H9 (cell line): ENCODE measurements at regions not wholly inside any gene's neighbourhood (a gene's known extent, or its start where the extent isn't known, plus 50 kb on each side); places are given as distances from the start of the nearest gene placed in this dataset.

Source experiments
- DNase-seq: peaks from one replicate; pipeline ENCODE4 v3.0.0-alpha.2; 2017
- H2AFZ ChIP-seq: one replicate; pipeline ENCODE4 v1.6.1; 2013; ENCODE audit warnings: mild to moderate bottlenecking, low read length, control low read depth, moderate library complexity
- H2AK5ac ChIP-seq: 2 replicates; pipeline ENCODE4 v1.6.1; 2013; ENCODE audit warnings: low read length, control low read depth, mixed read lengths; ENCODE audit not compliant: insufficient read length
- H2BK120ac ChIP-seq: one replicate; pipeline ENCODE4 v1.6.1; 2013; ENCODE audit warnings: low read depth, mild to moderate bottlenecking, low read length, control low read depth, inconsistent platforms; ENCODE audit not compliant: poor library complexity, severe bottlenecking
- H2BK12ac ChIP-seq: 2 replicates; pipeline ENCODE4 v1.6.1; 2013; ENCODE audit warnings: low read length, control low read depth, mixed read lengths, low read depth; ENCODE audit not compliant: insufficient read length
- H2BK15ac ChIP-seq: 2 replicates; pipeline ENCODE4 v1.6.1; 2013; ENCODE audit warnings: low read depth, low read length, control low read depth
- H2BK20ac ChIP-seq: one replicate; pipeline ENCODE4 v1.6.1; 2013; ENCODE audit warnings: low read depth, mild to moderate bottlenecking, low read length, control low read depth, inconsistent platforms; ENCODE audit not compliant: poor library complexity, severe bottlenecking
- H2BK5ac ChIP-seq: 2 replicates; pipeline ENCODE4 v1.6.1; 2013; ENCODE audit warnings: low read length, control low read depth, mixed read lengths; ENCODE audit not compliant: insufficient read length
- H3K14ac ChIP-seq: 2 replicates; pipeline ENCODE4 v1.6.1; 2013; ENCODE audit warnings: low read length, control low read depth; ENCODE audit not compliant: insufficient read depth
- H3K18ac ChIP-seq: 2 replicates; pipeline ENCODE4 v1.6.1; 2013; ENCODE audit warnings: low read depth, mild to moderate bottlenecking, mixed read lengths, low read length, control low read depth; ENCODE audit not compliant: insufficient read length
- H3K23ac ChIP-seq: 2 replicates; pipeline ENCODE4 v1.6.1; 2013; ENCODE audit warnings: low read length, control low read depth, mixed read lengths, low read depth; ENCODE audit not compliant: insufficient read length
- H3K23me2 ChIP-seq: 2 replicates; pipeline ENCODE4 v1.6.1; 2013; ENCODE audit warnings: low read depth, mild to moderate bottlenecking, mixed read lengths, low read length, control low read depth; ENCODE audit not compliant: insufficient read length, poor library complexity, severe bottlenecking
- H3K27ac ChIP-seq: 2 replicates; pipeline ENCODE4 v1.5.1; 2013; ENCODE audit warnings: low read length, control low read depth, mixed read lengths, low read depth; ENCODE audit not compliant: insufficient read length
- H3K27me3 ChIP-seq: 2 replicates; pipeline ENCODE4 v1.6.1; 2013; ENCODE audit warnings: low read length, control low read depth, inconsistent platforms; ENCODE audit not compliant: insufficient read depth
- H3K4ac ChIP-seq: 2 replicates; pipeline ENCODE4 v1.6.1; 2013; ENCODE audit warnings: low read depth, mild to moderate bottlenecking, control low read depth, inconsistent platforms, low read length, moderate library complexity
- H3K4me1 ChIP-seq: 2 replicates; pipeline ENCODE4 v1.6.1; 2013; ENCODE audit warnings: low read length, control low read depth, inconsistent platforms; ENCODE audit not compliant: insufficient read depth
- H3K4me2 ChIP-seq: 2 replicates; pipeline ENCODE4 v1.6.1; 2013; ENCODE audit warnings: low read length, control low read depth, mixed read lengths; ENCODE audit not compliant: insufficient read length, insufficient read depth
- H3K56ac ChIP-seq: 2 replicates; pipeline ENCODE4 v1.6.1; 2013; ENCODE audit warnings: low read depth, mild to moderate bottlenecking, mixed read lengths, low read length, control low read depth; ENCODE audit not compliant: insufficient read length
- H3K79me1 ChIP-seq: 2 replicates; pipeline ENCODE4 v1.6.1; 2013; ENCODE audit warnings: low read depth, mild to moderate bottlenecking, moderate library complexity, low read length, control low read depth, inconsistent platforms; ENCODE audit not compliant: insufficient read depth, poor library complexity, severe bottlenecking
- H3K79me2 ChIP-seq: 2 replicates; pipeline ENCODE4 v1.6.1; 2013; ENCODE audit warnings: low read length, control low read depth, inconsistent platforms; ENCODE audit not compliant: insufficient read depth
- H3K9ac ChIP-seq: 2 replicates; pipeline ENCODE4 v1.6.1; 2013; ENCODE audit warnings: low read length, control low read depth, mixed read lengths; ENCODE audit not compliant: insufficient read length; ENCODE audit errors: extremely low read depth
- H3K9me3 ChIP-seq: one replicate; pipeline ENCODE4 v1.6.1; 2013; ENCODE audit warnings: low read depth, low read length, inconsistent platforms; ENCODE audit not compliant: control insufficient read depth
- H3T11ph ChIP-seq: one replicate; pipeline ENCODE4 v1.6.1; 2013; ENCODE audit warnings: mild to moderate bottlenecking, low read length, control low read depth, inconsistent platforms
- H4K20me1 ChIP-seq: one replicate; pipeline ENCODE4 v1.6.1; 2013; ENCODE audit not compliant: control insufficient read depth, insufficient read length, insufficient read depth
- H4K5ac ChIP-seq: 2 replicates; pipeline ENCODE4 v1.6.1; 2013; ENCODE audit warnings: low read depth, mild to moderate bottlenecking, mixed read lengths, low read length, control low read depth; ENCODE audit not compliant: insufficient read length
- H4K8ac ChIP-seq: replicated peaks from 2 replicates; pipeline ENCODE4 v1.6.1; 2013; ENCODE audit warnings: low read length, control low read depth, mixed read lengths, low read depth; ENCODE audit not compliant: insufficient read length
- H4K91ac ChIP-seq: 2 replicates; pipeline ENCODE4 v1.6.1; 2013; ENCODE audit warnings: low read depth, mild to moderate bottlenecking, moderate library complexity, mixed read lengths, low read length, control low read depth; ENCODE audit not compliant: insufficient read length
- H3K27ac Mint-ChIP-seq, 3 experiments: 2 replicates in 2 of 3; 3 replicates in 1 of 3; pipeline ENCODE4 v1.8.0; 2020 to 2021; ENCODE audit warnings: mixed read lengths in 3 of 3, mild to moderate bottlenecking in 1 of 3, moderate library complexity in 1 of 3
- H3K27me3 Mint-ChIP-seq: 2 replicates; pipeline ENCODE4 v1.8.0; 2021; ENCODE audit warnings: low read depth, mild to moderate bottlenecking, moderate library complexity, mixed read lengths
- H3K36me3 Mint-ChIP-seq, 3 experiments: 2 replicates in 2 of 3; 3 replicates in 1 of 3; pipeline ENCODE4 v1.8.0; 2020 to 2021; ENCODE audit warnings: low read depth in 3 of 3, mixed read lengths in 3 of 3; ENCODE audit not compliant: insufficient read depth in 1 of 3
- H3K4me1 Mint-ChIP-seq, 2 experiments: 2 replicates each; pipeline ENCODE4 v1.8.0; 2020; ENCODE audit warnings: mixed read lengths in 2 of 2
- H3K4me3 Mint-ChIP-seq, 2 experiments: 2 replicates in 1 of 2; 3 replicates in 1 of 2; pipeline ENCODE4 v1.8.0; 2020 to 2021; ENCODE audit warnings: mild to moderate bottlenecking in 2 of 2, mixed read lengths in 2 of 2, moderate library complexity in 1 of 2
- H3K9me3 Mint-ChIP-seq, 2 experiments: 2 replicates in 1 of 2; 3 replicates in 1 of 2; pipeline ENCODE4 v1.8.0; 2020; ENCODE audit warnings: mild to moderate bottlenecking in 2 of 2, mixed read lengths in 2 of 2, moderate library complexity in 1 of 2
- TF ChIP-seq, protein P1 (sequence below): fragments of 200-600 bp; sonication (generic); conservative IDR thresholded peaks from 3 replicates; pipeline ENCODE4 v1.8.0; 2021; ENCODE audit warnings: antibody characterized with exemption, mild to moderate bottlenecking

DNA sequence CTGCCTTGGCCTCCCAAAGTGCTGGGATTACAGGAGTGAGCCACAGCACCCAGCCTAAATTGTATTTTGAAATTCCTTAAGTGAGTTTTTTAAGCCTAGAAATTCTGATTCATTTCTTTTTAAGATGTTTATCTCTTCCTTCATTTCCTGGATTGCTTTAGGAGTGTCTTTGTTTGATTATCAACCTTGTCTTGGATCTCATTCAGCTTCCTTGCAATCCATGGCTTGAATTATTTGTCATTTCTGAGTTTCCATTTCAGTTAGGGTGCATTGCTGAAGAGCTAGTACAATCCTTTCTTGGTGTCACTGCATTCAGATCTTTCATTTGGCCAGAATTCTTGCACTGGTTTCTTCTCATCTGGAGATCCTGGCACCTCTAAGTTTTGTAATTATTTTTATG lies 606.4 kb upstream of the ZNF804A start:
- Histone ChIP-seq H3K9me3 (no peaks in the 10 kb centered on the region), H2BK20ac (no peak overlapping the region), H4K91ac (no peak overlapping the region), H2BK12ac (no peak overlapping the region), H2BK120ac (no peak overlapping the region), H3K27ac (no peak overlapping the region), H3K27me3 (no peaks in the 10 kb centered on the region), H3K23ac (no peak overlapping the region), H3K14ac (no peak overlapping the region), H2AFZ (no peak overlapping the region), H2AK5ac (no peak overlapping the region), H3K18ac (no peak overlapping the region), H4K8ac (no peak overlapping the region), H3K56ac (no peak overlapping the region), H3K23me2 (no peaks in the 10 kb centered on the region), H3K79me1 (no peaks in the 10 kb centered on the region), H3K4me2 (no peak overlapping the region), H3K9ac (no peak overlapping the region), H3K79me2 (no peaks in the 10 kb centered on the region), H4K5ac (no peak overlapping the region), H4K20me1 (no peaks in the 10 kb centered on the region), H2BK5ac (no peak overlapping the region), H3K4me1 (no peaks in the 10 kb centered on the region), H3K4ac (no peak overlapping the region), H2BK15ac (no peak overlapping the region), H3T11ph (no peak overlapping the region)
- H3K27ac Mint-ChIP-seq: no peak overlapping the region
- H3K36me3 Mint-ChIP-seq: peaks cover 0 to 4% (median 0%) of the 10 kb centered on the region in 3 experiments; a peak in 2 of 7 replicates
- H3K4me1 Mint-ChIP-seq: peaks cover 10 to 13% of the 10 kb centered on the region in 2 experiments
- peaks cover 2 to 6% of the 10 kb centered on the region in 2 experiments; a peak in 1 of 5 replicates for H3K9me3 Mint-ChIP-seq
- no peak for DNase-seq
- H3K4me3 Mint-ChIP-seq: no peak overlapping the region
- TF ChIP-seq, protein P1, sequence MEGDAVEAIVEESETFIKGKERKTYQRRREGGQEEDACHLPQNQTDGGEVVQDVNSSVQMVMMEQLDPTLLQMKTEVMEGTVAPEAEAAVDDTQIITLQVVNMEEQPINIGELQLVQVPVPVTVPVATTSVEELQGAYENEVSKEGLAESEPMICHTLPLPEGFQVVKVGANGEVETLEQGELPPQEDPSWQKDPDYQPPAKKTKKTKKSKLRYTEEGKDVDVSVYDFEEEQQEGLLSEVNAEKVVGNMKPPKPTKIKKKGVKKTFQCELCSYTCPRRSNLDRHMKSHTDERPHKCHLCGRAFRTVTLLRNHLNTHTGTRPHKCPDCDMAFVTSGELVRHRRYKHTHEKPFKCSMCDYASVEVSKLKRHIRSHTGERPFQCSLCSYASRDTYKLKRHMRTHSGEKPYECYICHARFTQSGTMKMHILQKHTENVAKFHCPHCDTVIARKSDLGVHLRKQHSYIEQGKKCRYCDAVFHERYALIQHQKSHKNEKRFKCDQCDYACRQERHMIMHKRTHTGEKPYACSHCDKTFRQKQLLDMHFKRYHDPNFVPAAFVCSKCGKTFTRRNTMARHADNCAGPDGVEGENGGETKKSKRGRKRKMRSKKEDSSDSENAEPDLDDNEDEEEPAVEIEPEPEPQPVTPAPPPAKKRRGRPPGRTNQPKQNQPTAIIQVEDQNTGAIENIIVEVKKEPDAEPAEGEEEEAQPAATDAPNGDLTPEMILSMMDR: no peak
- H3K27me3 Mint-ChIP-seq: no peaks in the 10 kb centered on the region
